ENCODE measurements at regions not wholly inside any gene's neighbourhood (a gene's known extent, or its start where the extent isn't known, plus 50 kb on each side); places are given as distances from the start of the nearest gene placed in this dataset.
A peak's percentile ranks its signal among the peaks of the same experiment; 100 is the strongest.

DNA sequence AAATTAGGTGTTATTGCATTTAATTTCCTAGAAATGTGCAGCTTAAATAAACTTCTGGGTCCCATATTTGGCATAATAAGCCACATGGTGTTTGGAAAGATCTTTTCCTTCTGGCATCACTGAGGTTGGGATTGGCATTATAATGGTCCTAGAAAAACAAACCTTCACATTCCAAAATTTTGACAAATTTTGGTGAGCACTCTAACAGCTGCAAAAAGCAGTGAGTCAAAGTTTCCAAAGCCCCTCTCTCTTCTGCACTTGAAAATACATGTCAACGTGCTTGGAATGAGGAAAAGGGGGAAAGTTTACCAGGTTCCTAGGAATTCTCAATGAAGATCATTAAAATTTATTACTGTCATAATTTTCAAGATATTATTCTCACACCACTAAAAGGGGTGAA, 77.8 kb upstream of the STK17B start:
- DNase-seq, result peak; percentile 86

DNA sequence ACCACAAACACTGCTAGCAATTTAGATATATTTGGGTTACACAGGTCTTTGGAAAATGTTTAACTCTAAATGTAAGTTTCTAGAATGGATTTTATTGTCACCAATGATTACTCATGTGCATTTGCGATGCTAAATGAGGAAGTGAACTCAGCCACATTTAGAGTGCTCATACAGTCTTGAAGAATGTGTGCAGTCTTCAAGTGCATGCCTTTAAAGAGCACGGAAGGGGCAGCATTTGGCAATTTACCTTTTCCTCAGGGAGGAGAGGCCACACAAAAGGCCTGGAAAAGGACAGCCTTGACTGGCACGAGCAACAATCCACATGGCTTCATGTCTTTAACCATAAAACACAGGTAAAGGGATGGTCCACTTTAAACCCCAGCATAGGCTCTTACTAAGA, 78.5 kb upstream of the STK17B start:
- peak; percentile 69 for DNase-seq

DNA sequence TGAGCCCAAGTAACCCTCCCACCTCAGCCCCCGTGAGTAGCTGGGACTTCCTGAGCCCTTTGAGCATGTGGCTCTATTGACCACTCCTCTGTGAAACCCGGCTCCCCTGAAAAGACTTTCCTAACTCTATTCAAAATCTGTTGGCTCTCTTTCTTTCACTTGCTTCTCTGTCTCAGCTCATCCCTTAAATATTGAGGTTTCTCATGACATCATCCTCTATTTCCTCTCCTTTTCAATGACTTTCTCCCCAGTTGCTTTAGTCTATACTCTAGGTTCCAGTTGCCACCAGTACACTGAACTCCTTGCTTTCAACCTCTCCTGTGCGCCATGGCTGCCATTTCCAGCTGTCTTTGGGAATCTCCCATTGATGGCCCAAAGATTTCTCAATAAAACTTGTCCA, 79.8 kb upstream of the STK17B start:
- DNase-seq, result no peak

DNA sequence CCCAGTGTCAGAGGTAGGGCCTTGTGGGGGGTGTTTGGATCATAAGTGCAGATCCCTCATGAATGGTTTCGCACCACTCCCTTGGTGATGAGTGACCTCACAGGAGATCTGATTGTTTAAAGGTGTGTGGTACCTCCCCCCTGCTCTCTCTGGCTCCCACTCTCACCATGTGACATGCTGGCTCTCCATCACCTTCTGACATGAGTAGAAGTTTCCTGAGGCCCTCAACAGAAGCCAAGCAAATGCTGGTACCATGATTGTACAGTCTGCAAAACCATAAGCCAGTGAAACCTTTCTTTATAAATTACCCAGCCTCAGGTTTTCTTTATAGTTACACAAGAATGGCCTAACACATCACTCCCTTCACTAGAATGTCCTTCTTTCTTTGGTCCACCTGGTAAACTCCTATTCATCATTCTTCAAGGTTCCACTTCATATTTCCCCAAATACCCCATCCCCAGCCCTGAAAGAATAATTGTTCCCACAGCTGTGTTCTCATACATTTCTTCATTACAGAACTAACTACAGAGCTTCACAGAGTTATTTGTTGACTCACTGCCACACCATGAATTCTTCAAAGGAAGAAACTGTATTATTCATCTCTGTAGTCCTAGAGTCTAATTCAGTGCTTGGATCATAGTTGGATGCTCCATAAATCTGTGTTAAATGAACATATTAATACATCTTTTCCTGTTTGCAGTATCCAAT, 81.2 kb upstream of the STK17B start:
- no peak for DNase-seq

DNA sequence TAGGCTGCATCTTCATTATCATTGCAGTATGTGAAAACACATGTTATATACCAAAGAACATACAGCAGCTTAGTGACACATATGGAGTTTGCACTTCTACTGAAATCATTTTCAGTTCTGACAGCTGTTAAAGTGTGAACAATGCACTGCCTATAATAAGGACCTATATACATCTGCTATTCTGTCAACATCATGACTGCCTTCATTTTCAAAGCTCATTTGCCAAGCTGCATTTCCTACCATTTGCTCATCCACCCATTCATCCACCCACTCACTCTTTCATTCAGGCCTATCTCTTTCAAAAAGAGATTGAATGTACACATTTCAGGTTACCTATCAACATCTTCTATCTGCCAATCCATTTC, 81.7 kb upstream of the STK17B start:
- DNase-seq, result no peak

DNA sequence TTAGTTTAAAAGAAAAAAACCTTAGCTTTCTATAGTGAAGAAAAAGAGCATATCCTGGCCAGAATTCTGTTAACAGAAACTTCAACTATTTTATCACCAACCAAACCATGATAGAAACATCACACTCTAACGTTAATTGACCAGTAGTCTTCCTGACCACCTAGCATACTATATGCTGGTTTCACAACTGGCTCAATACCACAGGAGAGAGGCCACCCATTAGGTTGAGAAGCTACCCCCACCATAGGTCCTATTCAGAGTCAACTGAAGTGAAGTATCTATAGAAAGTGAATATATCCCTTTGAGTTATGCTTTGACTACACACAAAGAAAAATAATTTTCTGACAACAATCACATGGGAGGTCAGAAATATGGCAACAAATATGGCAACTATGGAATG, 85.2 kb upstream of the STK17B start:
- no peak for DNase-seq

DNA sequence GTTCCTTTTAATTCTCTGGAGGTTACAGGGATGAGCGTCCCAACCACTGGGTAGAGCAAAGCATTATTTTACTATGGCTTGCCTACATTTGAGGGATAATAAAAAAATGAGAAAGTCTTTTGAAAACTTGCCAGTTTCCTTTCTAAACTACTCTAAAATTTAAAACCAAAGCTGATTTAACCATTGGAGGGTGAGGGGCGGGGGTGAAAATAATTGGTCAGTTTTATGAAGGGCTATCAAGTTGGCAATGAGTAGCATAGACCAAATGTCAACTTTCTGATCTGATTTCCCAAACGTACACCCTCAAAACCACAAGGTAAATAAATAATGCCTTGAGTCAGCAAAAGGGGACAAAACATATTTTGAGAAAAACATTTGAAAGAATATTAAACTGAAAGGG, 85.7 kb upstream of the STK17B start:
- no peak for DNase-seq

DNA sequence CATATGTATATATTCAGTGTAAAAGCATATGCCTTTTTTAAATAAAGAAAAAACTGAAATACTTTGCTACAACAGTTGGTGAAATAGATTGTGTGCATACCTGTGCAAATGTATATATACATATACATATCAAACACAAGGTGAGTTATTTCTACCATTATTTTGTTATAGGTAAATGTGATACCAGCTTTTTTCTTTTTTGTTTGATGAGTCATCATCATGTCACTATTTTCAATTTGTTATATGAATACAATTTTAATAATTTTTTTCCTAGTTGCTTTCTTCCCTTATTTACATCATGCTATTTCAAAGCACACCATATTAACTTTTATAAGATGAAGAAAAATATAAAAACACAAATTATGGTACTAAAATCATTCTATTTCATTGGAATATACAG, 87.0 kb upstream of the STK17B start:
- DNase-seq, result no peak

DNA sequence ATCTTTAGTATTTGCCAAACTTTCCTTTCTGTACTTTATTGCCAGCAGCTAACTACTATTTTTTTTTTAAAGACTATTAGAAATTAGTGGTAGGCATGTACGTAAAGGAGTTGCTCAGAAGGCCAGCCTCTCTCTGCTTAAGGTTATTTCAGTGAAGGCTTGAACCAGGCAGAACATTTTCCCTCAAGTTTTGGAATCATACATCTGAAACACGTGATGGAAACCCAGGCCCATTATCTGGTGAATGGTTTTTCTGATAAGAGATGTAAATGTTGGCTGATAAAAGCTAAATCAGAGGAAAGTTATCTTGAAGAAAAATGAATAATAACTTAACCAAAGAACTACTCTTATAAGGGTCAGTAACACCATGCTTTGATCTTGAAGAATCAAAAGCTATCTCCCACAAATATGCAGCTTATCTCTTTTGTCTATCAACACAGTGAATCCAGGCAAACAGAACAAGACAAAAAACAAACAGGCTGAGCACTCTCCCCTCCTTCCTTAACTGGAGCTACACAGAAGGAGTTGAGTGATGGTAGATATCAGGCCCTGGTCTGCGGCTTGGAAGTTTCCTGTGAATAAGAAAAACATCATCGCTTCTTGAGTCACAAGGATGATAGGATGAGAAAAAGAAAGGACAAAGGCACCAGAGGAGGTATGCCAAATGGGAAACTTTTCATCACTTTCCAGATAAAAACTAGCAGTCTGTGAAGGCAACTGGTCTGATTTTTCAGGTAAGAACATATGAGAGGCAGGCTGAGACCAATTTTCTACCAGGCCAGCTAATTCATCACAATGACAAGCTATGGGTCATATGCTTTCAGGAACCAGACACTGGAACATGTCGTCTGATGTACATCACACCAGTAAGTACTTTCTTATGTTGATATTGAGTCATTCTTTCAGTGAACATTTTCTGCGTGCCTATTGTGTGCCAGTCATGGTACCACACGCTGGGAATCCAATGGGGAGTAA, 88.4 kb upstream of the STK17B start:
- peak; percentile 71 for DNase-seq

DNA sequence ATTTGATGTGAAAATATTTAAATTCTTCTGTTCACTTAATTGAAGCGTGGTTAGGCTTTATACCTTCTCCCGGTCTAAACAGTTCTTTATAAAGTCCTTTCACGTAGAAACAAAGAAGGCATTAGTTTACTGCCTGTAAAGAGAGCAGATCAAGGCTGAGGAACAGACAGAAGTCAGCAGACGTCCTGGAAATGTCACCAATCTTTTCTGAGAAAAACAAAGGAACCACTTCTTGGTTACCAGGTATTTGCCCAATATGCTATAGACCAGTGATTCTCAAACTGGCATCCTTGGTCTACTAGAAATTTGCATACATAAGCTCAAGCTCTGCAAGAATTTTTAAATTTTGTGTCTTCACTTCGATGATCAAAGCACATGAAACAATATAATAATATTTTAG, 89.2 kb upstream of the STK17B start:
- no peak for DNase-seq

DNA sequence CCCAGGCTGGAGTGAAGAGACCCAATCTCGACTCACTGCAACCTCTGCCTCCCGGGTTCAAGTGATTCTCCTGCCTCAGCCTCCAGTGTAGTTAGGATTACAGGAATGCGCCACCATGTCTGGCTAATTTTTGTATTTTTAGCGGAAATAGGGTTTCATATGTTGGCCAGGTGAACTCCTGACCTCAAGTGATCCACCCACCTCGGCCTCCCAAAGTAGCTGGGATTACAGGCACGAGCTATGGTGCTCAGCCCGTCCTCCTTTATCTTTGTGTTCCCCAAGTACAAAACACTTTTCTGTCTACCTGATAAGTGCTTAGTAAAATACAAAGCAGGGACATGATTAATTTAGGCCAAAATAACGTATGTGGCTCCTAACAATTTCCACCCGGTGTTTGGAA, 91.2 kb upstream of the STK17B start:
- no peak for DNase-seq

DNA sequence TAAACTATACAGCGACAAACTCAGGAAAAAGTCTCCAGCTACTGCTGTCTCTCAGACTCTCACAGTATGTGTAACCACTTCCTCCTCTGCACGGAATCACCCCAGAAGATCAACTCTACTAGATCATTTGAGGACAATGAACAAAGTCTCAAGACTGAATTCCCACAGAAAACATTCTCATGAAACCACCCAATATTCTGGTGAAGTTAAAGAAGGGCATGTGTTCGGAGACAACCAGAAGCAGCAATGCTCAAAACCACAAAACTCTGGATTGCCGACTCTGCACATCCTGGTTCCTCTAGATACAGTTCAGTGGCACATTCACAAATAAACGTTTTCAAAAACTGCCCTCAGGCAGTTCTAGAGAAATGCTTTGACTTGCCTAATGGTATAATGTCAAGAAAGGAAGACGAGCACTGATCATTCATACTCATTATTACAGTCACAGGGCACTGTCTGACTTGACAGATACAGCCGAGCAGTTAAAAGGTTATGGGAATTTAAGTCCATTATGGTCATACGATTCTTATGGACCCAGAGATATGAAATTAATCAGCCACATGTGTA, 91.9 kb upstream of the STK17B start:
- peak; percentile 79 for DNase-seq

DNA sequence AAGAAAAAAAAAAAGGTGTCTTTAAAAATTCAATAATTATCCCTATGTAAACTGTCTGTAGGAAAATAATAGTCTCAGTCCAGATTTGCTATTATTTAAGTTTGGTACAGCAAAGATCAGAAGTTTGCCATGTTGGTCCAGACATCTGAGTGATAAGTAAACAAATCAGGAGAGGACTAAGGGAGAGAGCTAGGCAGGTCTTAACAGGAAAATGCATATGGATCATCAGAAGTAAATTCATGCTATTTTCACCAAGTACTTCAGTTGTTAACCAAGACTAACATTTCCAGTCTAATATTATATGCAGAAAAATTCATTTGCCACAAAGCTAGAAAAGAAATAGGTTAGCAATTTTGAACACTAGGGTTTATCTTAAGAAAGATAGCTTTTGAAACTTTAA, 95.0 kb upstream of the STK17B start:
- no peak for DNase-seq

DNA sequence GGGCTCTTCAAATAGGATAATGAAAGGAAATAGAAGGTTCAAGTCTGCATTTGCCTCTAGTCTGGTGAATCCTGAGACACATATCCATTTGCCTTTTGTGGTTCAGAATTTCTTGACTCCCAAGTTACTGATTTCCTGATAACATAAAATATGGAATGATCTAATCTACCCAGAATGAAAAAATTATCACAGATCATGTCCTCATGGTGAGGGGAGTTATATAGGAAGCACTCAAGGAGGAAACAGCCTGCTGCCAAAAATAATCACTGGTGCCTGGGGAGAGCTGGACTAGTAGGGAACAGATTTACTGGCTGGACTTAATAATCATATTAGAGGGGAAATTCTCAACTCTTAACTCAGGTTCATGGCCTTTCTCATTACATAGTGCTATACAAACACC, 95.5 kb upstream of the STK17B start:
- DNase-seq, result peak; percentile 73

DNA sequence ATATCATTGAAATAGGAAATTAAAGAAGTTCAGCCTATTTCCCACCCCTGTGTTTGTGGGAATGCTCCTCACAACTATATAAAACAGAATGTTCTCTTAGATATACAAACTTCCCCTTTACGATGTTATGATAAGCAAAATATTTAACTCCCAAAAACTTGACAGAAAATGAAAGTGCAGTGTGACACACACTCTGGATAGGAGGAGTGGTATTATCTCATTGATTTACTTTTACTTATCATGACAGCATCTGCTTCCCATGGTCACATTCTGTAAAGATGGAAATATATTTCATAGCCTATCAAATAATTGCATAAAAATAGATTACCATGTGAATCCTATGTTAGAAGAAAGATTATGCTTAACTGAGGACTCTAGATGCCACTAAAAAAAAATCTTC, 96.6 kb upstream of the STK17B start:
- no peak for DNase-seq

DNA sequence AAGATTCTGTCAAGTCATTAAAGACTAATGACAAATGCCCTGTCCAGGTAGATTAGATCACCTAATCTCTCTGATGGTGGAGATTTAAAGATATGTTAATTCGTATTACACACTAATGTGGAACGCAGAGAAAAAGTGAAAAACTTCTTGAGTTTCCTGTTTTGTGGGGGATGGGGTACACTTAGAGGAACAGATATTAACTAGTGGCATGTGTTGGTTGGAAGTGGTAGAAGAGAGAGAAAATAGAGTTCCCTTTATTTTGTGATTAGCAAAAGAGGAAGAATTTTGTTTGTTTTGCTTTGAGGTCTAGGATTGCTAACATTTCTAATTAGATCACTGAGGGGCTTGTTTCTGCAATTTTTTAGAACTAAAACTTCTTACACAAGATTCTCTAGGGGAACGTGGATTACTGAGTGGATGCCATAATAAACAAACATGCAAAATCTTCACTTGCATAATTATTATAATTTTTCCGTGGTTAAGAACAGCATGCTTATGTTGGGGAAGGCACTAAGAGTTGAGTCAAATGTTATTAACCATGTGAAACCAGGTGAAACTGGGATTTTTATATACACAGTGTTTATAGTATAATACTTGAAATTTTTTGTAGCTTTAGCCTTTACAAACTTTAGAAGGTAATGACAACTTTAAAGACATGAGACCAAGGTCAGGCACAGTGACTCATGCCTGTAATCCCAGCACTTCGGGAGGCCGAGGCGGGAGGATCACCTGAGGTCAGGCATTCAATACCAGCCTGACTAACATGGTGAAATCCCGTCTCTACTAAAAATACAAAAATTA, 97.4 kb upstream of the STK17B start:
- DNase-seq, result no peak

DNA sequence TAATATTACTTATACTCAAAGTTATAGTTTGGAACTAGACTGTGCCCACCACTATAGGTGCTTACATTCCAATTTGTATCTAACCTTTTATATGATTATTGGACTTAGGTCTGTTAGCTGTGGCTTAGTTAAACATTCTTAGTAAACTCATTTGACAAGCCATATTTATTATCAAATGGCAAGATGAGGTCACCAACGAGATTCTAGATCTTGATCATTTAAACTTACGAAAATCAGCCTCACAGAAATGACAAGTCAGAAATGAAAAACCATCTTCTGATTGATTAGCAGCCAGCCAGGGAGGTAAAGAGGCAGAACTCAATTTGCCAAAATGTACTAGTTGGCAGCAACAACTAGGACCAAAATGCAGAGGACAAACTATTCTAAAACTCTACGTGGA, 100.4 kb upstream of the STK17B start:
- no peak for DNase-seq

DNA sequence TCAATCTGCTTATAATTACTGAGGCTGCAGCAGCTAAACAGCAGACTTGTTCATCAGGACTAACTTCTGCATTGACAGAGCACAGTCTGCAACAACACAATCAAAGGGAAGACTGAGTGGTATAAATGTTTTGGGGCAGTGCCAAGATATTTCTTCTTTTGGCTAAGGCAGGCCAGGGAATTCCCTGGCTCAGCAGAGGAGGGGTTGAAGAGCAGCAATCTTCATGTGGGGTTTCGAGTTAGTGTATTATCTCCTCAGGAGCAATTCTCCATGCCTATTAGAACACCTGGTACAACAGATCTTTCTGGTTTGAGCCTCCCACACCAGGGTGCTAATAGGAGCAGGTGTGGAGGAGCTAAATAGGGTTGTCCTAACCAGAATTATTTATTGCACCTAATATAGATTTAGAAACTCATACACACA, 103.0 kb upstream of the STK17B start:
- DNase-seq, result peak; percentile 66

DNA sequence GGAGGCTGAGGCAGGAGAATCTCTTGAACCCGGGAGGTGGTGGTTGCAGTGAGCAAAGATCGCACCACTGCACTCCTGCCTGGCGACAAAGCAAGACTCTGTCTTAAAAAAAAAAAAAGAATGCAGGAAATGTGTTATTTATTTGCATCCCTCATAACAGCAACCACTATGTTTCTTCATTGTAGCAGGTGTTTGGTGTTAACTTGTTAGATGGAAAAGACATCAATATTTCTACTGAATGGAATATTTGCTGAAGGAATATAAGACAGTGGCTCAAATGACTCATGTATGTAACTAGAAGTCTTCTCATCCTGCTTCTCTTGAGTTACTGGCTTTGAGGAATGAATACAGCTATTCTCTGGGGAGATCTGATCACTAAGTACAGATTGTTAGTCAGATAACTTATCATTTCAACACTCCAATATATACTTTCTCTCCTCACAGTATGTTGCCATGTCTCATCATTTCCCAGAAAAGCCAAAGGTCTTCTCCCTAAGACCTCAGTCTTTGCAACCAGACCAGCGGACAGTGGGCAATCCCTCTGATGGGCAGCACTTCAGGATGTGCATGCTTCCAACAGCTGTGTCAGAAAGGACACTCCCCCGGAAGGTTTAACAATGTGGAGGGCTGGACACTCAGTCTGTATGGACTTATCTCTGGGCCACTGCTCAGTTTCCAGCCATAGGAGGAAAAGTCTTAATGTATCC, 104.4 kb upstream of the STK17B start:
- peak; percentile 87 for DNase-seq

DNA sequence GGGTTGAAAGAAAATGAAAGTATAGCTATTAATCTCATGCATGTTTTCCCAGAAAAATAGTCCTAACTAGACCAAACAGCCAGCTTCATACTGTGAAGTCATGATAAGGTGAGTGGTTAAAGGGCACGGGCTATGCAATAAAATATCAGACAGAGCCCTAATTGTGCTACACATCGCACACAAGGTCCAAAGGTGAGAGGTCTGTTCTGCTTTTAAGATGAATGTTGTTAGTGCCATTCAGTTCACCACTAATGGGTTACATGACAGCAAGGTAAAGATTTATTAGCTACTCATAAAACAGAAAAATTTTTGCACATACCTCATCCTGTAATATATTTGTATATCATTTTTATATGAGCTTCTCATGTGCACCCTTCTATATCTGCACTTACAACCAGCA, 105.0 kb upstream of the STK17B start:
- no peak for DNase-seq

DNA sequence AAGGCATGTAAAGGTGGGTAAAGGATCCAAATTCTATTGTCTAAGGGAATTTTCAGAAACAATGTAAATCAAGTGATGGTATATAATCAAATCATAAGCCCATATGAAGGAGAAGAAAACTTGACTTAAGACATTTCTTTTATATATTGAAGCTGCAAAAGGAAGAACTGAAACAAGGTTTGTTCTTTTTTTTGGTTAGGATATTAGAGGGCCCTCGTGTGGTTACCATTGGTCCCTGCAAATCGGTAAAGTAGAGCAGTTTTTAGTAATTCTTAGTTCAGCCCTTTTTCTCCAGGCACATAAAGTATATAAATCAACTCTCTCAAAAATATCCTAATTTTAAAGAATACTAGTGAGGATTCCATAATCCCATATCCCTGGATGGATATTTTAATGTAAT, 105.6 kb upstream of the STK17B start:
- DNase-seq, result peak; percentile 50

DNA sequence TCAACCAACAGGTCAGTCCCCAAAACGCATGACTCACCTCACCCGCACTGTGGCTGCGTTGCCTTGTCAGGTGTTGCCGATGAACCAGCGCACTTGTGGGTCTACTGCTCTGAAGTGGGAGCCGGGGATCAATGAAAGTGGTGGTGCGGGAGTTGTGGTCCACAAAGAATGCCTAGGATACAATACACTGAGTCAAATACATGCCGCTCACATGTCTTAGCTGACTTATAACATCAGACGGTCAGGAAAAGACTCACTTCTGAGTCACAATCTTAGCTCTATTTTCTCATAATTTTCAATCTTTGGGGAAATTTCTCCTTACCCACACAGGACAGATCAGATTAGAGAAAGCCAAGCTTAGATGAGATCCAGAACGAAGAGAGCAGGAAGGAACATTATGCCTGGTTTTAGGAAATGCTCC, 107.1 kb upstream of the STK17B start:
- DNase-seq, result peak; percentile 94

Measured in fibroblast of skin of back (primary cell).